Activated naive CD4-positive, alpha-beta T cell treated with anti-CD3 and anti-CD28 coated beads, Interleukin-2, amount 50 U/mL, for 16 hours (primary cell): ENCODE measurements at regions not wholly inside any gene's neighbourhood (a gene's known extent, or its start where the extent isn't known, plus 50 kb on each side); places are given as distances from the start of the nearest gene placed in this dataset.

Experiments
- DNase-seq: peaks from one replicate; pipeline ENCODE4 v3.0.0-alpha.2; 2020

- no peak for DNase-seq
These were observed 57.0 kb upstream of the LMX1B start for GRCh38 chr9:126556560-126557250.

- peak; percentile 54 for DNase-seq
These were observed 55.6 kb upstream of the LMX1B start for GRCh38 chr9:126558051-126558665.

- no peak for DNase-seq
These were observed 54.4 kb upstream of the LMX1B start for GRCh38 chr9:126559296-126559695.

GRCh38 chr9:126561582-126561981 is 52.1 kb upstream of the LMX1B start:
- DNase-seq, result no peak

GRCh38 chr9:126563556-126563955 is 50.2 kb upstream of the LMX1B start:
- no peak for DNase-seq
